ENCODE measurements at regions not wholly inside any gene's neighbourhood (a gene's known extent, or its start where the extent isn't known, plus 50 kb on each side); places are given as distances from the start of the nearest gene placed in this dataset.

DNA sequence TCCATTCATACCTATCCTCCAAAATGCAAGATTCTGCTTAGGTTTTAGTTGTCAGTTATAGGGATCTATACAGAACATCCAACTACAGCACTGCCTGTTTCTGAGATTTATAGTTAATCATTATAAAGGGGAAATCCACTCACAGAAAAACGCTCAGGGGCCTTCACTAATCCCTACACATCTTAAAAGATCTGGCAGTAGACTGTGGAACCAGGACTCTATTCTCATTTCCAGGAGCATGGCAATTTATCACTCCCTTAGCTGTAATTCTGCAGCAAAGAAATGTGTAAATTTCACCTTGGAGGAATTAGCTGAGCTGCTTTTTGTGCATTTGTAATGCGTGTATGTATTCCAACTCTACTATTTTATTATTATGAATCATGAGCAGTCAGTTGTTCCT lies 1128.1 kb upstream of the PRR20A start:
- TF ChIP-seq, protein P1, sequence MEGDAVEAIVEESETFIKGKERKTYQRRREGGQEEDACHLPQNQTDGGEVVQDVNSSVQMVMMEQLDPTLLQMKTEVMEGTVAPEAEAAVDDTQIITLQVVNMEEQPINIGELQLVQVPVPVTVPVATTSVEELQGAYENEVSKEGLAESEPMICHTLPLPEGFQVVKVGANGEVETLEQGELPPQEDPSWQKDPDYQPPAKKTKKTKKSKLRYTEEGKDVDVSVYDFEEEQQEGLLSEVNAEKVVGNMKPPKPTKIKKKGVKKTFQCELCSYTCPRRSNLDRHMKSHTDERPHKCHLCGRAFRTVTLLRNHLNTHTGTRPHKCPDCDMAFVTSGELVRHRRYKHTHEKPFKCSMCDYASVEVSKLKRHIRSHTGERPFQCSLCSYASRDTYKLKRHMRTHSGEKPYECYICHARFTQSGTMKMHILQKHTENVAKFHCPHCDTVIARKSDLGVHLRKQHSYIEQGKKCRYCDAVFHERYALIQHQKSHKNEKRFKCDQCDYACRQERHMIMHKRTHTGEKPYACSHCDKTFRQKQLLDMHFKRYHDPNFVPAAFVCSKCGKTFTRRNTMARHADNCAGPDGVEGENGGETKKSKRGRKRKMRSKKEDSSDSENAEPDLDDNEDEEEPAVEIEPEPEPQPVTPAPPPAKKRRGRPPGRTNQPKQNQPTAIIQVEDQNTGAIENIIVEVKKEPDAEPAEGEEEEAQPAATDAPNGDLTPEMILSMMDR (IDR thresholded peaks at IDR 0.05), result no peak
- TF ChIP-seq POLR2A (IDR thresholded peaks at IDR 0.05), result no peak

Measured in heart left ventricle (tissue), 13 donors.